Adrenal gland (tissue), 9 donors: ENCODE measurements at regions not wholly inside any gene's neighbourhood (a gene's known extent, or its start where the extent isn't known, plus 50 kb on each side); places are given as distances from the start of the nearest gene placed in this dataset.

Experiments
- DNase-seq, 7 donors: peaks; one replicate each; pipeline ENCODE4 v3.0.0-alpha.2; 2019 to 2020
- H3K27ac ChIP-seq, 5 donors: fragments of 200-600 bp; sonication (generic) in 4 of 5; 1 replicate in 3 of 5; 2 replicates in 2 of 5; pipeline versions ENCODE4 v1.5.1 to v1.8.0; 2016 to 2020; ENCODE audit warnings: mild to moderate bottlenecking in 1 of 5
- H3K27me3 ChIP-seq: fragments of 200-600 bp; 2 replicates; pipeline ENCODE4 v1.8.0; 2021
- H3K36me3 ChIP-seq, 2 donors: fragments of 200-600 bp; replicated peaks in 1 of 2; 1 replicate in 1 of 2; 2 replicates in 1 of 2; pipeline versions ENCODE4 v1.5.1 to v1.8.0; 2018 to 2022
- H3K4me1 ChIP-seq, 2 donors: fragments of 200-600 bp; replicated peaks in 1 of 2; 1 replicate in 1 of 2; 2 replicates in 1 of 2; pipeline versions ENCODE4 v1.5.1 to v1.8.0; 2018 to 2021
- H3K4me3 ChIP-seq, 4 donors: fragments of 200-600 bp; sonication (generic) in 3 of 4; one replicate each; pipeline ENCODE4 v1.5.1; 2016 to 2018
- H3K9me3 ChIP-seq, 3 donors: fragments of 200-600 bp; sonication (generic) in 1 of 3; replicated peaks in 1 of 3; 1 replicate in 2 of 3; 2 replicates in 1 of 3; pipeline versions ENCODE4 v1.5.1 to v1.8.0; 2016 to 2021
- CTCF ChIP-seq, 6 experiments: fragments of 450-650 bp in 4 of 6; fragments of 200-600 bp in 2 of 6; sonication (generic) in 1 of 6; IDR thresholded peaks; 1 replicate in 5 of 6; 2 replicates in 1 of 6; pipeline versions ENCODE4 v1.5.1 to v1.8.0; 2016 to 2021; ENCODE audit warnings: antibody characterized with exemption in 6 of 6, mild to moderate bottlenecking in 2 of 6, moderate library complexity in 1 of 6
- POLR2A ChIP-seq, 2 donors: fragments of 450-650 bp; IDR thresholded peaks; one replicate each; pipeline ENCODE4 v1.6.1; 2017; ENCODE audit warnings: antibody characterized with exemption in 2 of 2, mild to moderate bottlenecking in 2 of 2, moderate library complexity in 1 of 2
- WGBS, 4 donors: extraction: QIAGEN DNeasy Blood & Tissue Kit in 2 of 4; methylation state at CpG; one replicate each; pipeline versions ENCODE4 v1.1.5 to v1.1.7; 2013 to 2017; 5-methylcytosine and 5-hydroxymethylcytosine counted together
- intact Hi-C, 2 donors: fragments of 100-400 bp; cut with DNase I; formaldehyde crosslinking; loops; one replicate each; pipeline versions ENCODE4 v1.14.1 to v1.15.0; 2022 to 2023
- donor health status: healthy with polysubstance abuse.
- donor health status: Bipolar disorder and iron deficiency.
- donor health status: DM: yes; HTN: yes; CAD: no.
- donor health status: DM: no; HTN: no; CAD: no.
- donor health status: DM: no; HTN: no; CAD: no.

GRCh38 chr5:54601411-54602230 lies 84.1 kb downstream of the SNX18 start:
- peak overlapping the region in 2 of 5 donors; percentile 15 to 42 for H3K27ac ChIP-seq
- H3K9me3 ChIP-seq: no peaks in the 10 kb centered on the region
- 66 to 74% (median 71%) methylated on average over 7 to 8 of the region's 8 CpGs for whole genome bisulfite sequencing, 4 donors
- intact Hi-C loops: no loop called here
- TF ChIP-seq CTCF (IDR thresholded peaks at IDR 0.05): no peak
- no peak for TF ChIP-seq POLR2A (IDR thresholded peaks at IDR 0.05)
- peak in 1 of 7 donors; percentile 18 for DNase-seq
- H3K36me3 ChIP-seq: no peaks in the 10 kb centered on the region
- H3K4me1 ChIP-seq: no peaks in the 10 kb centered on the region
- no peak overlapping the region for H3K4me3 ChIP-seq
- H3K27me3 ChIP-seq: no peaks in the 10 kb centered on the region
